GM21367 (cell line): ENCODE measurements at regions not wholly inside any gene's neighbourhood (a gene's known extent, or its start where the extent isn't known, plus 50 kb on each side); places are given as distances from the start of the nearest gene placed in this dataset.

Experiments used
- ATAC-seq: cut with Tn5 transposase; IDR thresholded peaks from one replicate; pipeline ENCODE4 v1.9.1; 2021; ENCODE audit not compliant: unreplicated experiment

GRCh38 chrX:68897118-68897945 lies 68.5 kb downstream of the EFNB1 start:
- no peak for ATAC-seq

DNA sequence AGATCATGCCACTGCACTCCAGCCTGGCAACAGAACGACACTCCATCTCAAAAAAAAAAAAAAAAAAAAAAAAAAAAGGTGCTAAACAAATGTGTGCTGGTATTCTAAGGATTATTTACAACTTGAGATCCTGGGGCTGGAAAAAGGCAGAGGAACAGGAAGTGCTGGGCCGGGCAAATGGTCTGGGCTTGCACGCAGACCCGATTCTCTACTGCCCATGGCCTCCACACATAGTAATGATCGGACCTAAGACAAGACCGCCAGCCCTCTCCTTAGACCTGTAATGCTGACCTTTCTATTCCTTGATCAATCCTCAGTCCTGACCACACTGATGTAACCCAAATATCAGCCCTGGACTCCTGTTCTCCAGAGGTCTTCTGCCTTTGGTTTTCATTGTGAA lies 67.8 kb downstream of the EFNB1 start:
- ATAC-seq: no peak

GRCh38 chrX:68895778-68896177 lies 67.0 kb downstream of the EFNB1 start:
- no peak for ATAC-seq

GRCh38 chrX:68895341-68895755 lies 66.5 kb downstream of the EFNB1 start:
- no peak for ATAC-seq

DNA sequence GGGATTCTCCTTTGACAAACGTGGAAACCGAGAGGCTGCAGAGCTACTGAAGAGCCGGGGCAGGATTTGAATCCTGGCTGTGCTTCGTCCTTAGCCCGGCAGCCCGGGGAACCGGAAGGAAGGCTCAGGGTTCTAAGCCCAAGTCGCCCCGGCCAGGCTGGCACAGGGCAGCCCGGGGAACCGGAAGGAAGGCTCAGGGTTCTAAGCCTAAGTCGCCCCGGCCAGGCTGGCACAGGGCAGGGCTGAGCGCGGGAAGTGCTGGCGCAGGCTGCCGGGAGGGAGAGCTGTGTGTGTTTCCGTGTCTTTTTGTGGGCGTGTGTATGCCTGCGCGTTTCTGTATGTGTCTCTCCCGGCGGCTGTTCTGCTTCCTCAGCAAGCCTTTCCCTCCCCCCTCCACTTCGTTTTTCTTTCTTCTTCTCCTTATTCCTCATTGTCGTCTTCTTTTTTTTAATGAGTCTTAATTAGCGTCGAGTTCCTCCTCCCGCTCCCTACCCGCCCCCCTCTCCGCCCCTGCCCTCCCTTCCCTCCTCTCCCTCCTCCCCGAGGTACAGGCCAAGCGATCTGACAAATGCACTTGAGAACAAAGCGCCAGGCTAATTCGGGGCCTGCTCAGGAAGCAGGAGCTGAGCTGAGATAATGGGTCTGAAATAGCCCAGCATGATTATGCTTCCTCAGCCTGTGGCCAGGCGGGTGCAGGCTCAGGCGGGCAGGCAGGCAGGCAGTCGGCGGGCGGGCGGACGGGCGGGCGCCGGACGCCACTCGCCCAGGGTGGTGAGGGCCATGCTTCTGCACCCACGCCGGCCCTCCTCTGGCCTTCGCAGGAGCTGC lies 65.9 kb downstream of the EFNB1 start:
- ATAC-seq: no peak

DNA sequence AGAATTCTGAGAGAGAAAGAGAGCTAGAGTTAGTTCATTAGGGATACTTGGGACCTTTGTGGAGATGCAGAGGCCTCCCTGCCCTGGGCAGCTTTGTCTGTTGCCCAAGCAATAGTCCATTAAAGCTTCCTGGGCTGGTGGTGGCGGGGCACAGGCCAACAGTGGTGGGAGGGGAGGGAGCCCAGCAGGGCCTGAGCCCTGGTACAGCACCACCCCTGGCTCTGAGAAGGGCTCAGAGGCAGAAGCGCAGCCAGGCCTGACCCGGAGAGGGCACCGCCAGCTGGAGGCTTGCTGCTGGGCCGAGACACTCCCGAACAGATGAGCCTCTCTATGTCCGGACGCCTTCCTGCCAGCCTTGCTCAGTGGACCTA lies 65.3 kb downstream of the EFNB1 start:
- ATAC-seq: no peak

DNA sequence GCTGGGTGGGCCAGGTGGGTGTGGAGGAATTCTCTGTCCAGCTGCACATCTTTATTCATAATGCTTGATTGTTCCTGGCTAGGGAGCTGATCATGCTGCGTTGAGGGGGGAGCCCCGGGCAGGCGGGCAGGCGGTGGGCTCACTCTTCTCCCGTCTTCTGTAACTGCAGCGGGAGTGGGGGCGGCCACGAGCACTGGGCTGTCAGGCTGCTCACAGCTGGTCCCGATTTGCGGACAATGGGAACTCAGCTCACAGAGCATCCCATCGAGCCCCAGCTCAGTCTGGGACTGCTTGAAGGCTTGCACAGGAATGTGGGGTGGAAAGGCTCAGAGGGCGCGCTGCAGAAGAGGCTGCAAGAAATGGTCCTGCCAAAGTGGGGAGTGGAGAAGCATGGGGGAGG lies 63.8 kb downstream of the EFNB1 start:
- no peak for ATAC-seq

GRCh38 chrX:68892134-68892533 lies 63.3 kb downstream of the EFNB1 start:
- no peak for ATAC-seq
